ENCODE measurements at regions not wholly inside any gene's neighbourhood (a gene's known extent, or its start where the extent isn't known, plus 50 kb on each side); places are given as distances from the start of the nearest gene placed in this dataset.
A peak's percentile ranks its signal among the peaks of the same experiment; 100 is the strongest.
"Not testable (repeated sequence)": the region's sequence is repeated elsewhere in the genome, so short reads cannot be mapped to it uniquely, and the experiment has no call there.

DNA sequence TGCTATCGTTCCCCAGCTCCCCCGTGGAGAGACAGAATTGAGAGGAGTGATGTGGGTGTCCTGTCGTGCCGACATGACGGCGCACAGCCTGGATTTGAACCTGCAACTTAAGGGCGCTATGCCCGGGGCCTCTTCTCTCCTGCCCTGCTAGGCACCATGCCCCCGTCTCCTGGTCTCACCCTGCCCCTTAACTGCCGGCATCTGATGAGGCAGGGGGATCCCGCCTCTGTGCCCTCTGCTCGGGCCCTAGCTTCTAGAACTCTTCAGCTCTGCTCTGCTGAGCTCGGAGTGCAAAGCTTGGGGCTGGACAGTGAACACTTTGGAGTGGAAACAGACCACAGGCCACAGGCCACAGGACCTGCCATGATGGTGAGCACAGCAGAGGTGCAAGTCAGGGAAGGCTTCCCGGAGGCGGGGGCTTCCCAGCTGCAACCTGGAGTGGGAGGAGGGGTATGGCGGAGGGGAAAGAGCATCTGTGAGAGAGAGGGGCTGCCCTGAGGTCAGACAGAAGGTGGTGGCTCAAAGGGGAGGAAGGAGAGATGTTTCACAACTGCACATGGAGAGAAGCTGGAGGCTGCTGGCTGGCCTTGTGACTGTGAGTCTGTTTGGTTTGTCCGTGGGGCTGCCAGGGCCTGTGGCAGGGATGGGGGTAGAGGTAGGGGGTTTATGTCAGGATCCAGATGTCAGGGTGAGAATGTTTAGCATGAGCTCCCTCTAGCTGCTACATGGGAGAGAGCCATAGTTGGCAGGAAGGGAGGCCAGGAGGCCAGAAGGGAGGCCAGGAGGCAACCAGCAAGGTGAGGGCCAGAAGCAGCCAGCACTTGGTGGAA lies 107.8 kb downstream of the CRLF3 start:
- H3K36me3 ChIP-seq = no peaks in the 10 kb centered on the region
- no peak overlapping the region for H3K4me3 ChIP-seq
- no peaks in the 10 kb centered on the region for H3K27me3 ChIP-seq
- H3K9me3 ChIP-seq = no peaks in the 10 kb centered on the region
- no peak for DNase-seq

GRCh38 chr17:30714825-30715622 lies 109.5 kb downstream of the CRLF3 start:
- H3K27me3 ChIP-seq, H3K9me3 ChIP-seq, H3K36me3 ChIP-seq, H3K4me3 ChIP-seq: not testable (repeated sequence)
- DNase-seq = peak; percentile 50

DNA sequence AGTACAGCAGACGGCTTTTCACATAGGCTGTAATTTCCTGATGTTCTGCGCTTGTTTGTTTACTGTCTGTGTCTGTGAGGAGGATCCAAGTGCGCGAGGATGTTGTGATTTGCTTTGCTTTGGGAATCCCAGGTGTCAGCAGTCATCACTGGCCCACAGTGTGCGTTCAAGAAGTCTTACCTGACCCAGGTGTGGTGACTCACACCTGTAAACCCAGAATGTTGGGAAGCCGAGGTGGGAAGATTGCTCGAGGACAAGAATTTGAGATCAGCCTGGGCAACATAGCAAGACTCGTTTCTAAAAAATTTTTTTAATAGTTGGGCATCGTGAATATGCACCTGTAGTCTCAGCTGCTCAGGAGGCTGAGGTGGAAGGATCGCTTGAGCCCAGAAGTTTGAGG lies 110.7 kb downstream of the CRLF3 start:
- not testable (repeated sequence) for H3K4me3 ChIP-seq, H3K36me3 ChIP-seq, DNase-seq, H3K27me3 ChIP-seq, H3K9me3 ChIP-seq

GRCh38 chr17:30712859-30713258 lies 111.6 kb downstream of the CRLF3 start:
- H3K4me3 ChIP-seq, H3K36me3 ChIP-seq, DNase-seq: not testable (repeated sequence)

GRCh38 chr17:30711626-30712507 lies 112.6 kb downstream of the CRLF3 start:
- not testable (repeated sequence) for H3K9me3 ChIP-seq, DNase-seq, H3K4me3 ChIP-seq, H3K36me3 ChIP-seq, H3K27me3 ChIP-seq

More at GRCh38 chr17:30712859-30713258, 111.6 kb downstream of the CRLF3 start:
- H3K9me3 ChIP-seq, H3K27me3 ChIP-seq: not testable (repeated sequence)

DNA sequence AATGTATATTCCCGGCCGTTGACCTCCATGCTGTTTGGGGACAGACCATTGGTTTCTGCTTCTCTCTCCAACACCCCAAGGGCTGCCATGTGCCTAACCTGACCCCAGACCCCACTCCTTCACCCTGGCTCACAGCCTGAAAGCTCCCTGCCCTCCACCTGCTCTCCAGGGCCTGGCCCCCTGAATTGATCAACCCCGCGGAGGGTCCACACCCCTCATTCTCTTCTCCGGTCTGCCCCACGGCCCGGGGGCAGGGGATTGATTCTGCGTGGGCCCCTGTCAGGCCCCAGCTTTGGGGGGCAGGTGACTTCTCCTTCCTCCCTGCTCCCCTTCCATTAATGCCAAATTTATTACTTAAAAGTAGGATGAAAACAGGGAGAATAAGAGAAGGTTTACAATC lies 113.3 kb downstream of the CRLF3 start:
- not testable (repeated sequence) for H3K36me3 ChIP-seq, H3K4me3 ChIP-seq, H3K27me3 ChIP-seq, DNase-seq, H3K9me3 ChIP-seq

DNA sequence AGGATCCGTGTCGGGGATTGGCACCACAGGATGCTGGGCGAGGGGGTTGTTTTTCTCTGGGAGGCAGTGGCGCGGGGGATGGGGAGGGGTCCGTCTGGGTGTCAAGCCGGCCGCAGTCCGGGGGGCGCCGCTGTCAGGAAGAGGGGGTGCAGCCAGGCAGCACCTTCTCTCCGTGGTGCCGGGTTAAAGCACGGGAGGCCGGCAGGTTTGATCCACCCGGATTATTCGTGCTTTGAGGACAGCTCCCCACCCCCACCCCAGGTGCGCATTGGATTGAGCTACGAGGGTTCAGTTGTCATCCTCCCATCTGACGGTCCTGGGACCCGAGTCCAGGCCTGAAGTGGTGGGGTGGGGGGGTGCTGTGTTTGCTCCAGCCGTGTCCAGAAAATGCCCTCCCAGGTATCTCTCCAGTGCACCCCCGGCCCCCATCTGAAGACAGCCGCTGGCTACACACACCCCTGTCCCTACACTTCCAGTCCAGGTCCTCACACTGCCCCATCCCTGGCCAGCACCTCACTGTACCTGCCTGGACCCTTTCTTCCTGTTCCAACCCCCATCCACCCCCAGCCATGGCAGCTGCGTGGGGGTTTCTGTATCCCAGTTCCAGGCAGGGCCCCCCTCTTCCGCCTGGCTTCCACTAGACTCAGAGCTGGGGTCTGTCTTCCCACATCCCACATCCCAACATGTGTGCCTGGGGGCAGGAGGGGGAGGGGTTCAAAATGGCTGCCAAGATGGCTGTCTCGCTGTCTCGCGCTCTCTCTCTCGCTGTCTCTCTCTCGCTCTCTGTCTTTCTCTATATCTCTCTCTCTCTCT lies 114.0 kb downstream of the CRLF3 start:
- not testable (repeated sequence) for DNase-seq, H3K9me3 ChIP-seq, H3K36me3 ChIP-seq
- peak overlapping the region; percentile 59 for H3K4me3 ChIP-seq
- H3K27me3 ChIP-seq = peaks cover 17% of the 10 kb centered on the region

DNA sequence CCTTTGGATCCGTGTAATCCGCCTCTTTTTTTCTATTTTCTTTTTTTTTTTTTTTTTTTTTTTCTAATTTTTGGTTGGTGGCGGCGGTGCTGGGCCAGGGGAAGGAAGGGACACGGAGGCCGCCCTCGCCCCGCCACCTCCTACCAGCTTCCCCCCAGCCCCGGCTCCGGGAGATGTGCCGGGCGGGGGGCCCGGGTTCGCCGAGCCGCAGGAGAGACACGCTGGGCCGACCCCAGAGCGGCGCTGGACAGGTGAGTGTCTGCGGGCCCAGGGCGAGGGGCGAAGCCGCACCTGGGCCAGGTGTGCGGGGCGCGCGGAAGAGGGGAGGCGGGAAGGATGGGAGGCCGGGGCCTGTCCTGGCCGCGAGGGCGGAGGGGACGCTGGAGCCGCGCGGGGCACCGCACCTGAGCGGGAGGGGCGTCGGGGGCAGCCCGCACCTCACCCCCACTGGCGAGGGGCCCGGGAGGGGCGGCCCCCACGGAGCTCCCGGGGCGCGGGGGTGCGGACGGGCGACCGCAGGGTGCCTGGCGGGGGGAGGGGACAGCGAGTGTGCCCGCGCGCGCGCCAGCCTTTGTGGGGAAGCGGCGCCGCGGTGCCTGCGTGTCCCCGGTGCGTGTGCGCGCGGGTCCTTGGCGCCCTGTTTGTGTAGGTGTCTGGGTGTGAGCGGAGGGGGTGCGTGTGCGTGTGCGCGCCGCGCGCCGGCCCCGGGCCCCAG lies 114.8 kb downstream of the CRLF3 start:
- not testable (repeated sequence) for H3K9me3 ChIP-seq, DNase-seq, H3K36me3 ChIP-seq
- Histone ChIP-seq H3K4me3 (peak overlapping the region; percentile 59), H3K27me3 (peaks cover 19% of the 10 kb centered on the region)

GRCh38 chr17:30709096-30709495 lies 115.4 kb downstream of the CRLF3 start:
- H3K27me3 ChIP-seq = peaks cover 19% of the 10 kb centered on the region
- not testable (repeated sequence) for H3K36me3 ChIP-seq, H3K9me3 ChIP-seq
- H3K4me3 ChIP-seq = peak overlapping the region; percentile 59; the same call in 1 of the 2 replicates
- peak; percentile 45 for DNase-seq

DNA sequence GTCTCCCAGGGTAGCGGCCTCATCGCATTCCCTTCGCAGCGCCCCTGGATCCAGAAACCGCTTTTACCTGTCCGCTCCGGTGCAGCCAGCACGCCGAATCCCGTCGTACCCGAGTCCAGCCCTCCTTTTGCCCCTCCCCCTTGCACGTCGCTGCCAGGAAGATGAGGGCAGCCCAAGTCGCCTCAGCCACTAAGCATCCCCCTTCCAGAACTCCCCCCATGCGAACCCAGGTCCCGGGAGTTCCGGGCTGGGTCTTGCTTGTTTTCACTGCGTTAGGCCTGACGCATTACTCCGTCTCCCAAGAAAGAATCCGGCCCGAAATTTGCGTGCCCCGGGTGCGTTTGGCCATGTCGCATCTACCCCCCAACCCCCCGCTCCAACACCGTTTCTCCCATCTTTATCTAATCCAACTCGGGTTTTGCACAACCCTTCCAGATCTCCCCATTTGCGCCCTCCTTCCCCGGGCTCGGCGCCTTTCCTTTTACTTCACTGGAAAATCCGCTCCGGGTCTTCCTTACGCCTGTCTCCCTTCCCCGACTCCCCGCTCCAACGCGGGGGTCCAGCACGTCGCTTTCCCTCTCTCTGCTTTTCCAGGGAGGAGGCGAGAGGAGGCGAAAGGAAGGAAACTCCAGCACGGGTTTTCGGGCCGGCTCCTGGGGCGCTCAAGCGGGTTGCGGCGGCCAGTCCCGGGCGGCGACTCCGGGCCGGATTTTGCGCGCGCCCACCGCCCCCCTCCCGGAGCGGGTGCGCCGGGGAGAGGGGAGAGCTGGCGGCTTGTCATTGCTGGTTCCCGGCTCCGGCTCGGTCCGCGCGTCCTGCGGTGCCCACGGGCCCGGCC lies 116.0 kb downstream of the CRLF3 start:
- Histone ChIP-seq H3K4me3 (peak overlapping the region; percentile 46), H3K27me3 (peaks cover 19% of the 10 kb centered on the region)
- not testable (repeated sequence) for H3K36me3 ChIP-seq, H3K9me3 ChIP-seq
- peak; percentile 94 for DNase-seq

DNA sequence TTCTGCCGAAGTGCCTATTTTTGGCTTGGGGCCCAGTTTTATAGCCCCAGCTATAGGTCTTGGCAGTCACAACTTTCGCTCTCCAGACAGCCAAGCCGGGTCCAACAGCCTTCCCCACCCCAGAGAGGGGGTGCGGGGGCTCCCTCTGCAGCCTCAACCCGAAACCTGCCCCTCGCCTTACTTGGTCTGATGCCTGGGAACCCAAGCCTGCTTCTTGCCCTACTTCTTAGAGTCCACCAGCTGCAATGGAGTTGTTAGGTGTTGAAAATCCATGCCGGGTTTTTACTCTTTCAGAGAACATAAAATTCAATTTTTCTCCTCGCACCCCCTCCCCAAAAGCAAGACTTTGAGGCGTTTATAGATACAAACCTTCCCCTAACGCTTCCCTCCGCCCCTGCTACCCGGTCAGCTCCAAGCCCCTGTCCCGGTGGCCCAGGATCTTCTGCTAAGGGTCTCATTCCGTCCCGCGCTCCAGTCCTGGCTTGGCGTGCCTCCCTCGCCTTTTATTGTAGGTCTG lies 116.7 kb downstream of the CRLF3 start:
- H3K9me3 ChIP-seq, DNase-seq, H3K36me3 ChIP-seq: not testable (repeated sequence)
- H3K4me3 ChIP-seq = peak overlapping the region; percentile 46
- peaks cover 19% of the 10 kb centered on the region for H3K27me3 ChIP-seq

DNA sequence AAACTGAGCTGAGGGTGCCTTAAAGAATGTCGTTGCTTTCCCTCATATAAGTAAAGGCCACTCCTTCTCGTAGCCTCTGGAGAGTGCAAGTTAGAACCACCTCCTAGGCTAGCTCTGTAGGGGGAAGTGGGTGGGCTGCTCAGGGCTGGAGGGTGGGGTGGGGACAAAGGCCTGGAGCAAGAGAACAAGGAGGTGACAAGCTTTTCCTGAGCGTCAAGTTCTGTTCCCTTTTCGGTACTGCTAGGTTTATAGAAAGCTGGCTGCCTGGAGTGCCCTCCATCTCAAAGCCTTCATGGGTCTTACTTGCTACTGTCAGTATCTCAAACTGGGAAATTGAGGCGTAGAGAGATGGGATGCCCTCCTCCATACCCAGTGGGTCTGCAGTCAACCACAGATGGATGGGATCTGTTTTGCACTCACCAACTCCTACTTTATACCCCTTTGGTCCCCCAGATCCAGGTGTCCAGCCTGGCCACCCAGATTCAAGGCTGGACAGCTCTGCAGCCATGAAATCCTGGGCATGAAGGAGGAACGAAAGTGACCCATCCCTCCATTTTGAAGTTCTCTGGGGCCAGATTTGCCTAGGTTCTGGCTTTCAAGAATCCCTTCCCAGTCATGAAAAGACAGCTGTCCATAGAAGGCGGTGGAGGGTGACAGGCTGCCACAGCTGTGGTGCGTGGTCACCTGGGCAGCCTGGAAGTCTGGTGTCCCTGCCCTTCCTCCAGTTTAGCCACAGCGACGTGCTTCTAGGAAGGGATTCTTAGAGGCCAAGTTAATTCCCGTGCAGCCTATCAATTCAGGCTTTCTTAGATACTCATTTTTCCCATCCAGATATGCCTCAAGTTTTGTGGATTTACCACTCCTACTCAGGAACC lies 117.8 kb downstream of the CRLF3 start:
- H3K4me3 ChIP-seq, H3K36me3 ChIP-seq, H3K9me3 ChIP-seq, DNase-seq: not testable (repeated sequence)
- H3K27me3 ChIP-seq = peaks cover 19% of the 10 kb centered on the region

GRCh38 chr17:30706004-30706403 lies 118.5 kb downstream of the CRLF3 start:
- DNase-seq, H3K9me3 ChIP-seq, H3K36me3 ChIP-seq, H3K4me3 ChIP-seq: not testable (repeated sequence)
- H3K27me3 ChIP-seq = peaks cover 19% of the 10 kb centered on the region

- peaks cover 13% of the 10 kb centered on the region for H3K27me3 ChIP-seq
- H3K36me3 ChIP-seq = no peaks in the 10 kb centered on the region
- DNase-seq = no peak
- H3K9me3 ChIP-seq = no peaks in the 10 kb centered on the region
- no peak overlapping the region for H3K4me3 ChIP-seq
These were observed 122.9 kb downstream of the CRLF3 start for GRCh38 chr17:30701498-30701989.
